GM19240 (cell line): ENCODE measurements at regions not wholly inside any gene's neighbourhood (a gene's known extent, or its start where the extent isn't known, plus 50 kb on each side); places are given as distances from the start of the nearest gene placed in this dataset.
"Not testable (repeated sequence)": the region's sequence is repeated elsewhere in the genome, so short reads cannot be mapped to it uniquely, and the experiment has no call there.

ENCODE experiments used
- DNase-seq: peaks from one replicate; pipeline ENCODE4 v3.0.0; 2011; ENCODE audit warnings: low spot score; ENCODE audit not compliant: insufficient read length

DNA sequence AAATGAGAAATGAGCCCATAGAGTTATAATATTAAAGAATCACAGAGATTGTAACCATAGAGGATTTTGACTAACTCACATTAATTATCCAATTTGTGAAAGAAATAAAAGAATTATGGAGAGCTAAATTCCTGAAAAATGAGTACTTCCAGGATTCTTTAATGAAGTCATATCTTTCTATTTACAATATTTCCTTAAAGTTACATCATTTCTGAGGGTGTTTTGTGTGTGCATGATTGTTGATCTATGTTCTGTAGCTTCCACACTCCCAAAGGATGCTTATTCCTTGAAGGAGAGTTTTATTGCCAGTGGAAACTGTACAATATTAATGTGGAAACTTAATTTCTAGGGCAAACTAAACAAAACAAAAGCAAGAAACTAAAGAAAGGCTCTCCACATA is 299.6 kb downstream of the MDFIC start:
- DNase-seq: no peak

DNA sequence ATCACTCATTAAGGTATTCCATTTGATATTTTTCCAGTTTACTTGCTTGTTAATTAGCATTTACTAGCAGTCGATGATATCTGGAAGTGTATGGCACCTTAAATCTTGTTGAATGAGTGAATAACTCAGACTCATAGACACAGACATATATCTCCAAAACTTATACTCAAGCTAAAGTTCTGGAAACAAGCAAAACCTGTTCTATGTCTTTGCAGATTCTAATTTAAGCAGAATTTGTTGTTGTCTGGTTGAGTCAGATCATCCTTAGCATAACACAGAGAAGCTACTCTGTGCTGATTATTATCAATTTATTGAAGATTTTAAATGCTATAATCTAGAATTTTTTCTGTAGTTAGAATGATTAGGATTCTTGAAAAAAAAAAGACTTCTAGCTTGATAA is 296.2 kb downstream of the MDFIC start:
- DNase-seq: no peak

DNA sequence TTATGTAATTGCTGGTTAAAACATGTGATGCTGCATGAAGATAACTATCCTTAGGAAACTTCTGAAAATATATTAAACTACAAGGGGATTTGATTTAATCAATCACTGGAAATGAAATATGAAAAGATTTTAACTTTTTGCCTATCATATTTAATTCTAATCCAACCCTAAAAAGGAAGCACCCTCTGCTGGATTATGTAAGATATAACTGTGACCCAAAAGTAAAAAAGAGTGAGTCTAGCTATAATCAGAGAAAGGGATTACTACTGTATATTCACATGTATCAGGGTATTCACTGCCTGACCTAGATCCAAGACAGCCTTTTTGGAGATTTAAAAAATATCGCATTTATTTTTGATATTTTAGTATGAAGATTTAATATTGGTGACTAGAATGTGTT is 295.5 kb downstream of the MDFIC start:
- DNase-seq: no peak

DNA sequence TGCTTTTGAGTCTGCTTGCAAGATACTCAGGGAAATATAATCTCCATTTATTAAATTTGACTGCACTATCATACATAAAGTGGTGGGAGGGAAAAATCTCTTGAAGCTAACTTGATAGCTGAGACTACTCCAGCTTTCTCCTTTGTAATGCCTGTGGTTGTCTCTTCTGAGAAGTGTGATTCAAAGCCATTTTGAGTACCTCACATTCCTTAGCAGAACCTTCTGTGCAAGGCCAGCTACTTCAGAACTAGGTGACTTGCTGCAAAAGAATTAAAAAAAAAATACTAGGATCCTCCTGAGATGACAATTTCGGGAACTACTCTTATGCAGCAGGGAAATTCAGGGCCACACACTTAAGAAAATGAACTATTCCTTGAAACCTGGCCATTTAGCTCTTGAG is 294.8 kb downstream of the MDFIC start:
- no peak for DNase-seq

DNA sequence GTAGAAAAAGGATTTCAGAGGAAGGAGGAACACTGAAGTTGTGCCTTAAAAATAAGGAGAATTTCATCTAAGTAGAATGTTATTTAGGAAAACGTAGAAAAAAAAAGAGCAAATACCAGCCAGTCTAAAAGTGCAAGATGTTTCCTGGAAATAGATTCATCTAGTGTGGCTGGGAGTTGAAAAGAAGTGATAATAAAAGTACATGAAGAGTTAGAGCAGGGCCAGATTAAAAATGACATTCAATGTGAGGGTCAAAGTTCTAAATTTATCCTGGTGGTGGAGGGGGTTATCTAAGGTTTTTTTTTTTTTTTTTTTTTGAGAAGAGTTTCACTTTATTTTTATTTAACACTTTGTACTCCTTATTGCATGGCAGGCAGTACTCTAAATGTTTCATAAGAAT is 289.3 kb downstream of the MDFIC start:
- DNase-seq: no peak

DNA sequence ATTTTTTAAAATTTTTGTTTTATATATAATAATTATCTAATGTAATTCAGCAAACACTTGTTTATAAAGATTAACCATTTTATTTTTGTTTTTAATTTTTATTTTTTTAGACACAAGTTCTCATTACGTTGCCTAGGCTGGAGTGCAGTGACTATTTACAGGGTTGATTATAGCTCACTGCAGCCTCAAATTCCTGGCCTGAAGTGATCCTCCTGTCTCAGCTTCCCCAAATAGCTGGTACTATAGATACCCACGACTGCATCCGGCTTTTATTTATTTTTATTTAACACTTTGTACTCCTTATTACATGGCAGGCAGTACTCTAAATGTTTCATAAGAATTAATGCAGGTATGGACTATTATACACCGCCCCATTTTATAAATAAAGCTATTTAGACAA is 288.7 kb downstream of the MDFIC start:
- no peak for DNase-seq

DNA sequence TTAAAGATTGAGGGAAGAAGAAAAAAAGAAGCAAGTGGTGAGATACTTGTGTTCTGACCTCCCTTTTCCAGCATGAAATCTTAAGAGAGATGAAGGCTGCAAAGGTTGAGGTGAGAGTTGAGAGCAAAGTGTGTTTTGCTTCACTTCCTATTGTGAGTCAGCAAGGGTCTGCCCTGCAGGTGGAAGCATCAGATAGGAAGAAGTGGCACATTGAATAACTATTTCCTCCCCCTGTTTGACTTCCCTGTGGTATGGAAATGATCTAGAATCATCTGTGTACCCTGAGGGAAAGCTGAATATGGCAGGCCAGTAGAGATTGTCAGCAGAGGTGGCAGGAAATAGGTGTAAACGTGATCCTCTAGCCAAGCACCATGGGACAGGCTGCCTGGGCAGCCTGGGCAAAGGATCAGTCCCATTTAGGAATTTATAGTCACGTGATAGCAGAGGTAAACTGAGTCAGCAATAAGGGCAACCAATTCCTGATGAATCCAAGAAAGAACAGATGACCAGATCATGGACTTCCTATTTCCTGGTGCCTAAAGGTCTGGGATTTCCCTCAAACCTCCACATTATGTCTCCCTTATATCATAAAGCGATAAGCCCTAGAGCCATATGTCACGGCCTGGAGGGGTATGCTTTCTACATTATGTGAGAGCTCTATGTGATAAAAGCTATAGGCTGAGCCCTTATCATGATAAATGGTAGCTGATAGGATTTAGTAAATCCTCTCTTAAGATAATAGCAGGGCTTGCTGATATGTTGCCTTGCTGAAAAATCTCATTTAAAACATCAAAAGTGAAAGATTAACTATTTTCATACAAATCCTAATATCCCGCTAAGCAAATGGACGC is 287.0 kb downstream of the MDFIC start:
- no peak for DNase-seq

DNA sequence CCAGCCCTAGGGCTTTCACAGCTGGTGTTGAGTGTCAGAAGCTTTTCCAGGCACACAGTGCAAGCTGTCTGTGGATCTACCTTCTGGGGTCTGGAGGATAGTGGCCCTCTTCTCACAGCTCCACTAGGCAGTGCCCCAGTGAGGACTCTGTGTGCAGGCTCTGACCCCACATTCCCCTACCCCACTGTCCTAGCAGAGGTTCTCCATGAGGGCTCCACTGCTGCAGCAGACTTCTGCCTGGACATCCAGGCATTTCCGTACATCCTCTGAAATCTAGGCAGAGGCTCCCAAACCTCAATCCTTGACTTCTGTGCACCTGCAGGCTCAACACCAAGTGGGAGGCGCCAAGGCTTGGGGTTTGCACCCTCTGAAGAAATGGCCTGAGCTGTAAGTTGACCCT is 284.5 kb downstream of the MDFIC start:
- not testable (repeated sequence) for DNase-seq

DNA sequence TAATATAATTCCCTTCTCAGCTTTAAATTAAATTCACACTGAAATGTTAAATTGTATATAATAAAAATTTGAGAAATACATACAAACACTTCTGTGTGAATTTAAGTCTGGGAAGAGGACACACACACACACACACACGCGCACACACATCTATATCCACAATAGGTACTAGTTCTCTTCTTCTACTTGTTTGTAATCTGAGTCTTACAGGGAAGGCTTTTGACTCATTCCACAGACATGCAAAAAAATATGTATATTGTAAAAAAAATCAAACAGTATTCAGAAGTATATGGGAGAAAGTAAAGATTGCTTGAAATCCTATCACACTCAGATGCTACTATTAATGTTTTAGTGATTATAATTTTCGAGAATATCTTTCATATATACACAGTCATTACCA is 276.2 kb downstream of the MDFIC start:
- DNase-seq: no peak

DNA sequence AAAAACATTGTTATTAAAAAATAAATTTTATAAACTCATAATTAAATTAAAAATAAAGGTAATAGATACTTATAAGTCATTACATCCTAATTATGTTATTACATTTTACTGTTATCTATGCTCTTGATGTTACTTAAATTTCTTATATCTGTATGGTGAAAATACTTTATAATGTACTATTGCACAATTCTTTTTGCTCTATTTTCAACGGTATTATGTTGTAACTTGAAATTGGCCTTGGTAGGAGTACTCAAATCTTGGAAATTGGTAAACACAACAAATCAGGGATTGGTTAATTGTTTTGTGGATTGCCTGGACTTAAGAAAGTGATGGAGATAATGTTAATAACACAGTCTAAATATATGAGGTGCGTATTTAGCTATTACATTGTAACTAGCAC is 273.3 kb downstream of the MDFIC start:
- no peak for DNase-seq

DNA sequence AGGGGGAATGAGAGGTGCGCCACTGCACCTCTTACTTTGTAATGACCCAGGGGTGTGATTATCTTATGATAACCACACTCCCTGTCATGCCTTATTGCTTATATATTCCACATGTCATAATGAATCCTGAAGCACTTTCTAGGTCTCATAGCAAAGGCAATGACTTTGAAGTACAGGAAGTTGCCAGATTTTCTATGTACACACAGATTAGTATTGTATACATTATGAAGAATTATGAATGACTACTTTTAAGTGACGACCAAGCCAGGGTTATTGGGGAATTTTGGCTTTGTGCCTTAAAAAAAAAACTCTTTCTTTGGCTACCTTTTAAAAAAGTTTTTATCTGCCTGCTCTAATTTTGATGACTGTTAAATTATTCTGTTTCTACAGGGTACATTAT is 269.6 kb downstream of the MDFIC start:
- DNase-seq: no peak

DNA sequence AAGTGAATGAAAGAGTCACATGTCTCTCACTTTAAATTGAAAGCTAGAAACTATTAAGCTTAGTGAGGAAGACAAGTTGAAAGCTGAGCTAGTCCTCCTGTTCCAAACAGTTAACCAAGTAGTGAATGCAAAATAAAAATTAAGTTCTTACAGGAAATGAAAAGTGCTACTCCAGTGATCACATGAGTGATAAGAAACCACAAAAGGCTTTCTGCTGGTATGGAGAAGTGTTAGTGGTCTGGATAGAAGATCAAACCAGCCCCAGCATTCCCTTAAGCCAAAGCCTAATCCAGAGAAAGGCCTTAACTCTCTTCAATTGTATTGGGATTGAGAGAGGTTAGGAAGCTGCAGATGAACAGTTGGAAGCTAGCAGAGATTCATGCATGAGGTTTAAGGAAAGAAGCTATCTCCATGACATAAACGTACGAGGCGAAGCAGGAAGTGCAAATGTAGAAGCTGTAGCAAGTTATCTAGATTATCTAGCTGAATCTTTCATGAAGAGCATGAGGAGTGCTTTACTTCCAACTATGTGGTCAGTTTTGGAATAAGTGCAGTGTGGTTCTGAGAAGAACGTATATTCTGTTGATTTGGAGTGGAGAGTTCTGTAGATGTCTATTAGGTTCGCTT is 261.6 kb downstream of the MDFIC start:
- no peak for DNase-seq

DNA sequence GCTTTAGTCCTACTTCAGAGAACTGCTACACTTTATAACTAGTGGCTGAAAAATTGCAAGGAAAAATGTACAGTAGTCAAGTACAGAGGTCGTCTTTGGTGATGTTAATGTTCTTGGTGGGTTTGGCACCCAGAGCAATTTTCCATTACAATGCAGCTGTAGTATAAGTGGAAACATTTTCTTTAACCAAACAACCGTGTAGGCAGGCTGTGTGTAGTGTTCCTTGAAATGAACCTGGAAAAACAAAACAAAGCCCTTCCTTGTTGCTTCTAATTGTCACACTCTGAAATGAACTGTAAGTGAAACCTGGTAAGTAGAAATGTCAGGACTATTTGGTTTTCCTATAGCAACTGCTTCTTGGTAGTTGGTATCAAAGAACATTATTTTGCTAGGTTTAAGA is 256.9 kb downstream of the MDFIC start:
- DNase-seq: no peak

DNA sequence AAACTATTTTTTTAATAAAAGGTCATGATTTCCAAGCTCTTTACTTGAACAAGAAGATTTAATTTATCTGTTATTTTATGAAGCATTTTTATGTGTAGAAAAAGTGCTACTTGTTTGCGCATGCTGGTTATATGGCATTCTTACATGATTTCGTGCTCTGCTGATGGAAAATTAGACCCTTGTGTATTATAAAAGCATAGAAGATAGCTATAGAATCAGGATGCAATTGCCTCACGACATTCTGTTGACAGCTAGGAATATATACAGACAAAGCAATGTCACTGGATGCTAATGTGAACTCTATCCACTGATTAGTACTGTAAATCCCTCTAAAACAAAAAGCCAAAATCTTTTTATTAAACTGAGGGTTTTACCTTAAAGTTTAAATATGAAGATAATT is 255.9 kb downstream of the MDFIC start:
- no peak for DNase-seq

DNA sequence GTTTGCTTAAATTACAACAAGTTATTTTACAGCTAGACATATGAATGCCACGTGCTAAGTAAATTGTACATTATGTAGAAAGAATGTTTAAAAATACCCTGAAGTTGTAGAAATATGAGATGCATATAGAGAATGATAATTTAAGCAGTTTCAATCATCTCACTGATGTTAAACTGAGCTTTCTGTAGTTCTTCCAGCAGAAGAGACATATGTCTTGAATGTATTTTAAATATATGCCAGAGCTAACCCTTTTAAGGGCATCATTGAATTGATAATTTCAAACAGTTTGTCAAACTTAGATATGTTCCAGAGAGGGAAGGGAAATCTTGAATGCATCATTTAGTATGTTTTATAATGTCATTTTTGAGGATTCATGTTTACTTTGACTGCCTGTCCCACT is 255.2 kb downstream of the MDFIC start:
- DNase-seq: no peak

DNA sequence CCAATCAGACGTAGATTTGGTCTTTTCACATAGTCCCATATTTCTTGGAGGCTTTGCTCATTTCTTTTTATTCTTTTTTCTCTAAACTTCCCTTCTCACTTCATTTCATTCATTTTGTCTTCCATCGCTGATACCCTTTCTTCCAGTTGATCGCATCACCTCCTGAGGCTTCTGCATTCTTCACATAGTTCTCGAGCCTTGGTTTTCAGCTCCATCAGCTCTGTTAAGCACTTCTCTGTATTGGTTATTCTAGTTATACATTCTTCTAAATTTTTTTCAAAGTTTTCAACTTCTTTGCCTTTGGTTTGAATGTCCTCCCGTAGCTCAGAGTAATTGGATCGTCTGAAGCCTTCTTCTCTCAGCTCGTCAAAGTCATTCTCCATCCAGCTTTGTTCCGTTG is 250.5 kb downstream of the MDFIC start:
- not testable (repeated sequence) for DNase-seq

DNA sequence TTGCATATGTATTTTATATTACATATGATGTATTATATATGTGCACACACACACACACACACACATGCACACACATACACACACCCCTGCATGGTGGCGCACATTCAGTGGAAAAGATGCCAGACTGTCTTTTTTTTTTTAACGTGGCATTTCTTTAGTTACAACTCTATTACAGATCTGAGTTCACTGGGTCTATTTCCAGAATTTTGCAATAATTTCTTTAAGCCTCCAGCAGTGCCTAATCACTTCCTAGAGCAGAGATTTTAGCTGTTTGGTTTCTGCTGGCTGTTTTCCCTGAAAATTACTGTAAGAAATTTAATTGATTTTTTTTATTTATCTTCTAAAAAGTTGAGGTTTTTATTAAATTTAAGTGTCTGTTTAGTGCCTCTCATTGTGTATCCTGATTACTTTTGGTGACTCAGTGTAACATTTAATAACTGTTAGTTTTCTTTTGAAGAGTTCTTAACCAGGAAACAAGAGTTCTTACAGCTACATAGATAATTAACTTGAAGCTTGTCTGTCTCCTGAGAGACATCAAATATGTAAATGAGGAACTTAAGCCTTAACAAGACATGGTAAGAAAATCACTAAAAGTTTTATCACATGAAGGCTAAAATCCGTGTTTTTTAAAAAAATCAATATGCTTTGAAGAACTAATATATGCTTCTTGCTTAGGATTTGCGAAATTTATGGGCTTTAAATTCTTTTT is 232.0 kb downstream of the MDFIC start:
- DNase-seq: no peak

DNA sequence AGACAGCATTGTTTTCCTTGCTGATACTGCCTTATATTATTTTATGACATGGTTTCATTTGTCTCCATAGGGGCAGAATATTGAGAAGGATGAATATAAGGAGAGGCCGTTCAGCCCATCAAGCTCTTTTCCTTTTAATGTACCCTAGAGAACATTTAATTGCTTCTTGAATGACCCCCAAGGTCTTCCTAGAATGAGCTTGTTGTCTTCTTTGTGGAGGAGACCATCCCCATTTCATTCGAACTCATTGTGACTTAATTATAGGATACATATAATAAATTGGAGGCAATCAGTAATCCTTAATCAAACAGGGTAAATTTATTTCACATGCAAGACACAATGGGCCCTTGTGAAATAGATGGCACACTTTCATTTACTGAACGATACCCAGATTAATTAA is 231.3 kb downstream of the MDFIC start:
- no peak for DNase-seq

DNA sequence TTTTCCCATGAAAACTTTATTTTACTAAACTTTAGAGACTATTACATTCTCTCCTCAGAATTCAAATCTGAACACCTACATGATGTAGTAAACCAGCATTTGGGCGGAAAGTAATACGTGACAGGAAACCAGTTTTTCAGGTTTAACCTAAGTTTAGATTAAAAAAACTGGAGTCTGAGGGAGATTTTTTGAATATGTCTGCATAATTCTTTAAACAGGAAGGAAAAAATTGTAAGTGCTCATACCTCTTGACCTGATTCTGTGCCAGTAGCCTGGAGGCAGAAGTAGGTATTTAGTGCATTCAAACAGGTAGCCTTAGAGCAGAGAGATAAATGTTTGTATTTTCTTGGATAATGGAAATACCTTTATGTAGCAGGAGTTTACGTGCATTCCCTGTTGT is 224.3 kb downstream of the MDFIC start:
- DNase-seq: no peak

DNA sequence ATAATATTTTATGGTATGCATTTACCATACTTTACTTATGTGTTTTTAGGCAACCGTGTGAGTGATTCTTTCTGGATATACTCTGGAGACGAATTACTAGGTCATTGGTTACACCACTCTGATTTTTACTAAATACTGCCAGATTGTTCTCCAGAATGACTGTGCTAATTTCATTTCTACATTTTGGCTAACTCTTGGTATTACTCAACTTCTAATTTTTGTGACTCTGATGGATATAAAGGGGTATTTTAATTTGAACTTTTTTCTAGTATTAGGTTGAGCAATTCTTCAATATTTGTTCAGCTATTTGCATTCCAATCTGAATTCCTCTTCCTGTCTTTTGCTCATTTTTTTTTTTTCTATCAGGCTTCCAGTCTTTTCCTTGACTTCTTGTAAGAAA is 223.6 kb downstream of the MDFIC start:
- no peak for DNase-seq

DNA sequence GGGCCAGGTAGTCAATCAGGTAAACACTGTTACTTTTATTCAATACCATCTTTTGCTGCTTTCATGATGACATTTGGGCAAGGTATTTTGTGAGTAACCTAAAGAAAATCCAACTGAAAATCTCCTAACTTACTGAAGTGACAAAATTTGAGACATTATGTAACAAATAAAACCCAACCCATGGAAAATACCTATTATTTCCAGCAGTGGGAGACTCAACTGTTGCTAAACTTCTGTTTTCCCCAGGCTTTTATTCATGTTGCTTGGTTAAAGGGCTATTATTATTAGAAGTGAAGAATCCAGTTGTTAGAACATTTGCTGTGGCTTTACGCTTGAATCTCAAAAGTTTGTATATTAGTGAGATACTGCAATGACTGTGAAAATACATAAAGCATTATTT is 215.9 kb downstream of the MDFIC start:
- no peak for DNase-seq

DNA sequence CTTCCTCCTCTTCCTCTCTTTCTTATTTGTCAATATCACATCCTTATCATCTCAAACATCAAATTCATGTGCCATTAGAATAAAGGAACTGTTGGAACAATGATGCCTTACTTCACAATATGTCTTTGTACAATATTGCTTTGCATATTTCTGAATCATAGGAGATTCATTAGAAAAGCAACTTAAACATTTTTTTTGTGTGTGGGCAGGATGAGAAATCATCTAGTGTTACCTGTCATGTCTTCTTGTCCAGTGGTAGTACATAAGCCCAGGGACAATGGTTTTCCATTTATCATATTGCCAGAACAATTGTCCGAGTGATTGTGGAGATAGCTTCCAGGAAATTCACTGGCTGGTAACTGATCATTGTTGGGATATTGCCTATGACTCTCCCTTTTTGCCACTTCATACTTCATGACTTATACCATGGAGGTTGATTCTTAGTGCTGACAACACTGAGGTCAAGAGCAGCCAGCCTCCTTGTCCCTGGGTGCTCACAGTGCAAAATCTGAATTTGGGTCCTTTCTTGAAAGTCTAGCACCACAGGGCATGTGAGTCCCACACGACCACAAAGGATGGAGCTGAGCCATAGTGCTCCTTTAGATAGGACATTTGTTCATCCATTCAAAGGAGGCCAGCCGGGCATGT is 215.0 kb downstream of the MDFIC start:
- DNase-seq: no peak
